ENCODE measurements at regions not wholly inside any gene's neighbourhood (a gene's known extent, or its start where the extent isn't known, plus 50 kb on each side); places are given as distances from the start of the nearest gene placed in this dataset.

DNA sequence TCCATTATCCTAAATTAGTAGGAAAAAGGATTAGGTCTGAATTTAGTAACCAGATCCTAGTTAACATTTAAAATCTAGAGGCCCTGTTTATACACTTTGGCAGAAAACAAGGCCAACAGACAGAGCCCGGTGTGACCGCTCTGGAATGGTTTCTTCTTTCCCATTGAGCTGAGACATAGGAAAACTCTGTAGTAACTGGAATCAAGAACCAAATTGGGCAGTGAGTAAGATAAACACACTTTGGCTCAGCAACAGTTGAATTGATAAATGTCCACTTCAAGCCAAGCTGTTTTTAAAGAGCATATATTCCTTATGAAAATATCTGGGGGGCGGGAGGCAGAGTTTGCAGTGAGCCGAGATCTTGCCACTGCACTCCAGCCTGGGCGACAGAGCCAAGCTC lies 343.7 kb upstream of the SEMA3A start:
- DNase-seq (ENCODE audit: low spot score): no peak

DNA sequence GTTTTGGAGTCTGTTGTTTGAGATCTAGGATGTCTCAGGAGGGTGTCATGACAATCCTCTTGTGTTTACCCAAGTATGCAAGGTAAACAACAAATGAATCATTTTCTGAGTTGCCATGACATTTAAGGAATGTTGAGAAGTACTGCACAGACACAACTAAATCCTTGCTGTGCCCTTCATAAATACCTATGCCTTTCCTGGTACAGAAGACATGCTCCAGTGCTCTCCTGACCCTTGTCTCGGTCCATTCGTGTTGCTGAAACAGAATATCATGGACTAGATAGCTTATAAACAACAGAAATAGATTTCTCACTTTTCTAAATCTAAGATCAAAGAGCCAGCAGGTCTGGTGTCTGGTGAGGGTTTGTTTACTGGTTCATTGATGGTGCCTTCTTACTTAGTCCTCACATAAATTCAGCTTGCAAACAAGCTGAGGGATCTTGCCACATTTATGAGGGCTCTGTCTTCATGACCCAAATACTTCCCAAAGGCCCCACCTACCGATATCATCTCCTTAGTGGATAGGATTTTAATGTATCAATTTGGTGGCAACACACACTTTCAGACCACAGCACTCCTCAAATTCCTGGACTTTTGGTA lies 341.8 kb upstream of the SEMA3A start:
- DNase-seq (ENCODE audit: low spot score): no peak

DNA sequence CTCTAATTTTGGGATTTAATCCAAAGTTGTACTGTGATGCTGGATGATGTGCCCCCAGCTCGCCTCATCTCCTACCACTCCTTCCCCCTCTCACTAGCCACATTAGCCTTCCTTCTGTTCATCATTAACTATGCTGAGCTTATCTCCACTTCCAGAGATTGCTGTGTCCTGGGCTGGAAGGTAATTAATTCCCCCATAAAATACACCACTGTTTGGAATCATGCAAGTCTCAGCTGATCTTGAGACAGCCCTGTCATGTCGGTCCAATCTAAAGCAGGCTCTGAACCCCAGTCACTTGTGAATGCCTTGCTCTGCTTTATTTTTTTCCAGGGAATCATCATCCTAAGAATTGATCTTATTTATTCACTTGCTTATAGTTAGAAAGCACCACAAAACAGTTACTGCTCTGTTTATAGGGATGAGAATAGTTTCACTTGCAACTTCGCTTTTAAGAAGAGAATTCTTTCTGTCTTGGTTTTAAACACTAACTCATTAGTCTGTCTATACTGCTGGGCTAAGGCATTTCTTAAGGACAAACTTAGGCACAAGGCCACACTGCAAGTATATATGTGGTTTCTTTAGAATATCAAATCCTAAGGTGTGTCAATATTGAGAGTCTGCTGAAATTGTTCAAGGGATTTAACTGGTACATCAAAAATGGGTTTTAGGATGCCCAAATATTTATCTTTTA lies 341.1 kb upstream of the SEMA3A start:
- DNase-seq (ENCODE audit: low spot score): no peak

GRCh38 chr7:84533182-84533581 lies 338.6 kb upstream of the SEMA3A start:
- no peak for DNase-seq (ENCODE audit: low spot score)

- no peak for DNase-seq (ENCODE audit: low spot score)
Measured at GRCh38 chr7:84532196-84532595, 337.6 kb upstream of the SEMA3A start.

GRCh38 chr7:84529480-84530205 lies 335.1 kb upstream of the SEMA3A start:
- DNase-seq (ENCODE audit: low spot score): no peak

DNA sequence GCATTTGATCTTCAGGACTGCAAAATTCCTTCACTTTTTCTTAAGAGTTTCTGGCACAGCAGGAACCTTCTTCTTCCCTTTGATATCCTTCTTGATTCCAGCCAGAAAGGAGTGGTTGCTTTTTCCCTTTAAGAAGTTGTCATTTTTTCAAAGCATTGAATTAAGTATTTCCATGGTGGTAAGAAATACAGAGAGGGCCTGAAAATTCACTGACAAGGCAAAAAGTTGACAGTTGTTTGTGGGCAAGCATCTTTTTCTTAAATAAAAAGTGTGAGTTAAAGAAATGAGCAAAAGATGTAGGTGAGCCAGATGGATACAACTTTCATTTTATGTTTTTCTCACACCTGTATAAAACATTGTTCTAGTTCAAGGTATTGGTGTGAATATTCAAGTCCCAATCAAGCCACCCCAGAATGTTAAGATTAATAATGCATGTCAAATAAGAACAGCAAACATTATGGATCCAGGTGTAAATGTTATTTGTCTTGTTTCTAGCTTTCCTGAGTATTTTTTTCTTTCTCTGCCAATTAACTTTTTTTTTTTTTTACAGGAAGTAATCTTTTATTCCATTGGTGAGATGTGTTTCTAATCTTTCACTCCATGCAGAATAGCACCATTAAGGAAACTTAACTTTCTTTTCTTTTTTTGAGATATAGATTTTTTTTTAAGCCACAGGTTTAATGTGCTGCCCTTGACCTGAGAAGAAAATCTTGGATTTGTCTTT lies 334.3 kb upstream of the SEMA3A start:
- no peak for DNase-seq (ENCODE audit: low spot score)

GRCh38 chr7:84524714-84525694 lies 330.4 kb upstream of the SEMA3A start:
- DNase-seq (ENCODE audit: low spot score): no peak

- DNase-seq (ENCODE audit: low spot score): no peak
Measured at GRCh38 chr7:84513061-84513460, 318.5 kb upstream of the SEMA3A start.

DNA sequence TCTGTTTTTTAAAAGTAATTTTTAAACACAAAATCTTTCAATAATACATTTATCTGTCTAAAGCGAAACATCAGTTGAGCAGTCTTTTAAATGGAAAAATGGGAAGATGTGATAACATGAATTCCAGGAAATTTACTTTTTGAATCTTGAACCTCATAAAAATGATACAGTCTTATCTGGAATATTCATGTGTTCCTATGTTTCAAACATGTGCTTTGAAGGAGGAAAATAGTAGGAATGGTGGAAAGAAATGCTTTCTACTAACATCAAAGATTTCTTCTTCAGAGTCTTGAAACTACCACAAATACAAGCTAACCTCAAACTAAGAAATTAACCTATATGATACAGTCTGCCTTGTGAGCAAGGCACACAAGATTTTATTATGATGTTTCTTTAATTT lies 317.5 kb upstream of the SEMA3A start:
- no peak for DNase-seq (ENCODE audit: low spot score)

DNA sequence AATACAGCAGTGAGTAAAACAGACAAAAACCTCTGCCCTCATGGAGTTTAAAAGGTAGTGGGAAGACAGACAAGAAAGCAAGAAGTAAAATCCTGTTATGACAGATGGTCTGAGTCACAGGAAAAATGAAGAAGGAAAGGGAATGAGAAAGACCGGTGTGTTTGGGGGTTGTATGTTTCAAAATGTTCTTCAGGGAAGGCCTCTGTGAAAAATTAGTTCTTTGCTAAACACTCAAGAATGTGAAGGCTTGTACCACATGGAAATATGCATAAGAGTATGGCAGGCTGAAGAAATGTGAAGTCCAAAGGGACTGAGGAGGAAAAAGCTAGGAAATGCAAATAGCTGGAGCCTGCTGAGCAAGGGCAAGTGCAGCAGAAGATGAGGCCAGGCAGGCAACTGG lies 315.9 kb upstream of the SEMA3A start:
- no peak for DNase-seq (ENCODE audit: low spot score)

DNA sequence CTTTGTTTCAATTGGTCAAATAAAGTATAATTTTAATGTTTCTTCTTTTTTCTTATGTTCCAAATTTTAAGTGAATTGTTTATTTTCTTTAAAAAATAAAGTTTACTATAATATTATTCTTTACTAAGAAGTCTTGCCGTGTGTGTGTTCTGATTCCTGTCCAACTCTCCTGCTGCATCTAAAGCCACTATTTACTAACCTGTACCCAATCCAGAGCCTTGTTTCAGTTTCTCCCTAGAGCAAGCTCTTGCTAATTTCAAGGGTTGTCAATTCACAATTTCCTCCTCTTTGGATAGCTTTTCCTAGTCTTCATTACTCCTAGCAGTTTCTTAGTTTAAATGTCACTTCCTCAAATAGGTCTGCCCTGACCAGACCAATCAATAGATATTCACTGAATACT lies 314.9 kb upstream of the SEMA3A start:
- DNase-seq (ENCODE audit: low spot score): no peak

DNA sequence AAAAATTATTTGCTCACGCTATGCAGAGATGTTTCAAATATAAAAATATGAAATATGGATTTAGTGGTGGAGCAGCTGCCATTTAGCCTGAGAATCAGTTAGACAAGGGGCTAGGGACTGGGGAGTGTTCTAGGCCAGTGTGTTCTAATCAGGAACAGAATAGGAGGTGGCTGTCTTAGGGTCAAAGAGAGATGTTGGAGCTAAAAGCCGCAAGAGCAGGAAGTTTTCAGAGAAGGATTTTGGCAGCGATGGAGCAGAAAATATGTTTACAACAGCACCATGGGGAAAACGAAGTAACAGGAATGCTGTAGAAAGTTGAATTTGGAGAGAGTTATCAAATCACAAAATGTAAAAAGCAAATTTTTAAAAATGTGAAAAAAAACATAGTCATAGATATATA lies 314.0 kb upstream of the SEMA3A start:
- no peak for DNase-seq (ENCODE audit: low spot score)

DNA sequence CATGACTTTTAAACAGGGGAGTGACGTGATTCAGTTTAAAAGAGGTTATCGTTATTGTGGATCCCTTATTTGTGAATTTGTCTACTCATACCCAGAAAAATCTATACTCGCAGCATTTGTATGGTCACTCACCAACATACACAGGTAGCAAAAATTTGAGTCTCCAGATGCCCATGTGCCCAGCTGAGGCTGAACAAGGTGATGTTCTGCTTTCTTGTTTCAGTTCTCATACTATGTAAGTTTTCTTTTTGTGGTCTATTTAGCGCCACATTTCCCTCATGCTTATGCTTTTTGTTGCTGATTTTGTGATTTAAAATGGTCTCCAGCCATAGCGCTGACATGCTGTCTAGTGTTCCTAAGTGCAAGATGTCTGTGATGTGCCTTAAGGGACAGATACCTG lies 312.9 kb upstream of the SEMA3A start:
- no peak for DNase-seq (ENCODE audit: low spot score)

GRCh38 chr7:84506151-84506550 lies 311.6 kb upstream of the SEMA3A start:
- DNase-seq (ENCODE audit: low spot score): no peak

- DNase-seq (ENCODE audit: low spot score): no peak
Measured at GRCh38 chr7:84502239-84502638, 307.6 kb upstream of the SEMA3A start.

DNA sequence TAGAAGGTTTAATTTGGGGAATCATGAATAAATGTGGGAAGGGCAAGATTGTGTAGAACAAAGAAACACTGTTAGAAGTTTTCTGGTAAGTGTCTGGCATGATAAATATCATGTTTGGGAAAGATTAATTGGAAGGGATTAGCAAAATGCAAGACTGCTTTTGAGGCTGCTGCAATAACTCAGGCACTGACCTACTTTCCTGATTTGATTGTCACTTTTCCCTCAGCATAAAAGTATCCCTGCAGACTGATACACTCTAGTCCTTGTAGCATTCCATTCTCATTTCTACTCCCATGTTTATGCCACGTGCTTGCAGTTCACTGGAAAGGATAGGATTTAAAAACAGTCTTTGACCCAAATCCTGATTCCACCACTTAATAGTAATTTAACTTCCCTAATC lies 303.3 kb upstream of the SEMA3A start:
- DNase-seq (ENCODE audit: low spot score): no peak

- no peak for DNase-seq (ENCODE audit: low spot score)
Measured at GRCh38 chr7:84495128-84495527, 300.5 kb upstream of the SEMA3A start.

GRCh38 chr7:84492098-84493034 lies 297.8 kb upstream of the SEMA3A start:
- DNase-seq (ENCODE audit: low spot score): no peak

DNA sequence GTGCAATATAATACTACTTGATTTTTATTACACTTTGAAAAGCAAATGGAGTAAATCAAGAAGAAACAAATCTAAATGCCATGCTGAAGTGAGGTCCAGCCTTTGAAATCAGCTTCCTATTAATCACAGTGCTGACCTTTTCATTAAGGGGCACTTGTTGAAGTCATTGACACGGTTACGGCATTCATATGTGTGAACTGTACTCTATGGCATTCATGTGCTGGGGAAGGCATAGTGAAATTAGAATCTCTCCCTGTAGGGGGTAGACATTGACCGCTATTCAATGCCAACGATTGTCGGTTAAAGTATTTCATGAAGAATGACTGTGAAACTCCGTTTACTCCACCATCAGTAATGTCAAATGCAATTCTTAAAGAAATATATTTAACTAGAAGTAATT lies 296.1 kb upstream of the SEMA3A start:
- DNase-seq (ENCODE audit: low spot score): no peak
